ENCODE measurements at regions not wholly inside any gene's neighbourhood (a gene's known extent, or its start where the extent isn't known, plus 50 kb on each side); places are given as distances from the start of the nearest gene placed in this dataset.

- no peak for DNase-seq (ENCODE audit: low spot score)
Observed at GRCh38 chr5:58258984-58259684, 200.8 kb downstream of the PLK2 start.

- no peak for DNase-seq (ENCODE audit: low spot score)
Observed at GRCh38 chr5:58255970-58256369, 203.9 kb downstream of the PLK2 start.

DNA sequence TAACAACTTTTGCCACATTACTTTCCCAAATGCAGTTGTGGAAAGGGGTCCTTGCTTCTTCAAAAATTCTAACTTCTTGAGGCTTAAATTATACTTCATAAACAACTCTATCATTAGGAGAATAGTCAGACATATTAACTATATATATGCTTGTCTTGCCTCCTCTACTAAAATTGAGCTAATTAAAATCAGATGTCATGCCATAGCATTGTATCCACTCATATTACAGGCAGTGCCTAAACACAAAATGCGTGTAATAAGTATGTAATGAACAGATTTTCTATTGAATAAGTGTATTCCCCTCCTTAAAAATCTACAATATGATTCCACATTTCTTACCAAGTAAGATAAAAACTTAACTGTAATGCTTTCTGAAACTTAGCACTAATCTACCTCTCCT, 204.5 kb downstream of the PLK2 start:
- no peak for DNase-seq (ENCODE audit: low spot score)

GRCh38 chr5:58248221-58248620, 211.7 kb downstream of the PLK2 start:
- DNase-seq (ENCODE audit: low spot score), result no peak

DNA sequence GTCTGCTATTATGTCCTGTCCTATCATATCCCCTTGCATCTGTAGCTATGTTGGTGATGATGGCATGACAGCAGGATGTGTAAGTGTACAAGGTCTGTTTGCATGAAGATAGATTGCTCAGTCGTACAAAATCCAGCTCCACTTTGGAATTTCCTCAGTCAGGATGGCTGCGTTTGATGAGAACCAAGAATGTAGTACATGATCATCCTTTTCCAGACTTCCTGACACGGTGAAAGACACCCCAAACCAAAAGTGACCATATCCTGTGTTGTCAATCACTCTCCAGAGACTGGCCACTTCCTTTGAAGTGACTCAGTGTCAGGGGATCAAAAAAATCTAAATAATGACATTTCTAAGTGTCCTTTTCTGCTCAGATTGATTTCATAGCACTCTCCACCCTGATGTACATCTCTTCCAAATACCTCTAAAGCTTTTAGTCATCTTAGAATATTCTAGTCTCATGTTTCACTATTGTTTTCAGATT, 213.4 kb downstream of the PLK2 start:
- DNase-seq (ENCODE audit: low spot score), result no peak

- DNase-seq (ENCODE audit: low spot score), result no peak
Observed at GRCh38 chr5:58245476-58245840, 214.4 kb downstream of the PLK2 start.

GRCh38 chr5:58244819-58245475, 214.9 kb downstream of the PLK2 start:
- DNase-seq (ENCODE audit: low spot score), result no peak

- DNase-seq (ENCODE audit: low spot score), result no peak
Observed at GRCh38 chr5:58241389-58241788, 218.5 kb downstream of the PLK2 start.

GRCh38 chr5:58240322-58240721, 219.6 kb downstream of the PLK2 start:
- DNase-seq (ENCODE audit: low spot score), result no peak

GRCh38 chr5:58239731-58240130, 220.2 kb downstream of the PLK2 start:
- DNase-seq (ENCODE audit: low spot score), result no peak

DNA sequence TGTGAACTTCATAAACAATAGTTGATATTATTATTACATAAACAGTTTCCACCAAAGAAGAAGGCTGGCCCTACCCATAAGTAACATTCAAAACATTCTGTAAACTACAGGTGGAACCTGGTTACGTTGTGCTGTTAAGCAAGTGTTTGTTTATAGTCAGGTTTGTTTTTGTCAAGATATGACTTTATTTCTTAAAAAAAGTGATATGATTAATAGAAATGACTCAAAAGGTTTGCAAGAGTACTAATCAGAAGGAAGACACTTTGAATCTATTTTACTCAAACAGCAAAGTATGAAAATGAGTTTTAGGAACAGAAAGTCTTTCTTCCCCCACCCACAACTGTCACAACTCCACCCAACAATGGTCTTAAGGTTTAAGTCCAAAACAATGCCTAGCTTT, 220.8 kb downstream of the PLK2 start:
- no peak for DNase-seq (ENCODE audit: low spot score)

- no peak for DNase-seq (ENCODE audit: low spot score)
Observed at GRCh38 chr5:58236498-58236897, 223.4 kb downstream of the PLK2 start.

GRCh38 chr5:58235299-58235698, 224.6 kb downstream of the PLK2 start:
- no peak for DNase-seq (ENCODE audit: low spot score)

DNA sequence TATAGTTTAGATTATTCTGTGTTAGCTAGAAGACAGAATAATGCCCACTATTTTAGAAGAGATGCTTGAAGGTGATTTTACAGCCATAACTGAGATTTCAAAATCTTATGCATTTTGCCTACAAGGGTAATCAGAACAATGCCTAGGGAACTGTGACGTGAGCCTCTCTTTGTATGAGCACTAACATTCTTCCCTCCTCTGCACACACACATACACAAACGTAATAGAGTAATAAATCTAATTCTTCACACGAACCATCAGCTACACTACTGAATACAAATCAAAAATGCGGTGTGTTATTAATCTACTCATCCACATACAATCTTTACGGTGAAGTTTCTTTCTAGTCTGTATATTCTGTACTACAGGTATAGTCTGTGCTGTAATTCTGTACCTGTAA, 227.8 kb downstream of the PLK2 start:
- no peak for DNase-seq (ENCODE audit: low spot score)

DNA sequence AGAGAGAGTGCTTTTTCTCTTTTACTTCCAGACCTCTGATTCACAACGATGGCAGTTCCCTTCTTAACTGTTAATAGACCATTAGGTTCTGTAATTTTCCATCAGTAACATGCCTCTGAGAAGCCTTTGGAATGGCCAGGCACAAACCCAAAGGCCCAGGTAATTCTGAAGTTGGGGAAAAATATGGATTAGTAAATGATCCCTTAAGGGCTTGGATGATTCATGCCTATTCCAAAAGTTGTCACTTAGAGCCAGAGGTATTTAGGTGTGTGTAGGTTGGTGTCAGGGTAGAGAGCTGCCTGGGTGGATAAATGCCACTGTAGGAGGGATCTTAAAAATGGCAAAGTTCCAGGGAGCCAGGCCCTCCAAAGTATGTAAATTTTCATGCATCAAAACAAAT, 228.8 kb downstream of the PLK2 start:
- no peak for DNase-seq (ENCODE audit: low spot score)

DNA sequence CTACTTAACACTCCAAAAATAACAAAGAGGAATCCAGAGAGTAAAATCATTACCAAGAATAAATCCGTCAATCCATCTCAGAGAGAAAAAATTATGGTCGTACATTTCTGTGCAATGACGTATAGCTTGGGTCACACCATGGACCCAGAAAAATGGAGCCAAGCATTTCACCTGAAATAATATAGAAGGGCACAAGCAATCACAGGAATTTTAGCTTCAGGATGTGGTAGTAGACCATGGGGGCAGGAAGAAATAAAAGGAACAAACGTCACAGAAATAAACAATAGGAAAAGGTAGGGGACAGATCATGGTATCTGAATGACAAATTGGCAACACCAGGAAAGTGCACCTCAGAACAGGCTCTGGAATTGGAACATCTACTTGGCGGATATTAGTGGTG, 231.0 kb downstream of the PLK2 start:
- DNase-seq (ENCODE audit: low spot score), result no peak

- no peak for DNase-seq (ENCODE audit: low spot score)
Observed at GRCh38 chr5:58227858-58228257, 232.0 kb downstream of the PLK2 start.

DNA sequence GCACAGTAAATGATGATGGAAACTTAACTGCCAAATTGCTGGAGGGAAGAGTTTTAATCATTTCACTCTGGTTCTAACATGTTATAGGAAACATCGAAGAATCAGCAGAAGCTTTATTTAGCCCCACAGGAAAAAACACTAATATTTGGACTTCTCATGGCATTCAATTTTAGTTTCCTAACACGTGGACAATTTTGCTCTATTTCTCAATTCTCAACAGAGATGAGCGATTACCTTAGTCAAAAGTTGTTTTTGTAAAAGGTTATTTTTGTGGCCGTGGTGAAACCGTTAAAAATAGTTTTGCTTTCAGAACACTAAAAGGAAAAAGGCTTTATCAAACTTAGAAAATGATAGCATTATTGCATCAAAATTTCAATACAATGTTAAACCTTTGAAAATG, 235.2 kb downstream of the PLK2 start:
- no peak for DNase-seq (ENCODE audit: low spot score)

DNA sequence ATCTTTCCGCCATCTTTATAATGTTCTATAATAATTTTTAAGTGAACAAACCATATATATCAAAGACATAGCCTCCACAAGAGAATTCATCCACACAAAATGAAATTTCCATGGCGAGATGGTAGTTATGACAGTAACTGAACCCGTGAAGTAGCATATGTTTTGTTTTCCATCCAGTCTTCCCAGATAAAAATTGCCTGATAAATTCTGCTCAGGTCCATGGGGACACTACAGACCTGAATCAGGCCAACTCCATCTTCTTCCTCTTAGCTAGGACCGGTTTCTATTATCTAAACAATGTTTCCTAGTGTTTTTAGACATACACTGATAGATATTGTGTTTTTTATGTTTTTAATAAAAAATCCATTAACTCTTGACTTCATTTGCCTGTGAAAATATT, 235.7 kb downstream of the PLK2 start:
- no peak for DNase-seq (ENCODE audit: low spot score)

DNA sequence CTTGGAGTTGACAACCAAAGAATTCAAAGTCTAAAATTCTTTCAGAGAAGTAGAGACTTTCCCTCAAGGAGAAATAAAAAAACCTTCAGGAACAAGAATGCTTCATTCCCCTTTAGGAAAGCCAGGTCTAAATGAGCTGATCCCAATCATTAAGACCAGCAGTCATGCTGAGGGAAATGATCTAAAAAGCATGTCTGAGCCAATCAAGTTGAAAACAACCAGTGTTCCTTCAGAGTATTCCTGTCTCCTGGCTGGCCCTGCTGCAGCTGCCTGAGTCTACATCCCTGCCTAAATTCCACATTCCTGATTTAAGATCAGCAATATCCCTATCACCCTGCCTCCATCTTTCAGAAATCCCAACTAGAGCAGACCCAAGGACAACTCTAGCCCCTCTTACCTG, 244.5 kb downstream of the PLK2 start:
- DNase-seq (ENCODE audit: low spot score), result no peak

GRCh38 chr5:58211441-58211840, 248.4 kb downstream of the PLK2 start:
- no peak for DNase-seq (ENCODE audit: low spot score)

DNA sequence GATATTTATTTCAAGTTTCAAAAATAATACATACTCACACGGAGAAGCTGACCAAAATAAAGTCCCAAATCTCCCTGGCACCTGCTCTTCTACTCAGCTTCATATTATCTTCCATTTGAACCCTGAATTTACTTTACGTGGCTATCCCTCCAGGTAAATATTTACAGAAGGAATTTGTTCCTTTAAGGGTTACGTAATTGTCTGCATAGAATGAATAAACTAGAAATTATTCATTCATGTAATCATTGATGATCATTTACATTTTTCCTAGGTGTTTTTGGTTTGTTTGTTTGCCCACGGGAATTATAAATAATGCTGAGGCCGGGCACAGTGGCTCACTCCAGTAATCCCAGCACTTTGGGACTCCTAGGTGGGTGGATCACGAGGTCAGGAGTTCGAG, 251.2 kb downstream of the PLK2 start:
- DNase-seq (ENCODE audit: low spot score), result no peak

- DNase-seq (ENCODE audit: low spot score), result no peak
Observed at GRCh38 chr5:58207076-58207475, 252.8 kb downstream of the PLK2 start.

GRCh38 chr5:58204966-58205365, 254.9 kb downstream of the PLK2 start:
- DNase-seq (ENCODE audit: low spot score), result no peak
